ENCODE measurements at regions not wholly inside any gene's neighbourhood (a gene's known extent, or its start where the extent isn't known, plus 50 kb on each side); places are given as distances from the start of the nearest gene placed in this dataset.

DNA sequence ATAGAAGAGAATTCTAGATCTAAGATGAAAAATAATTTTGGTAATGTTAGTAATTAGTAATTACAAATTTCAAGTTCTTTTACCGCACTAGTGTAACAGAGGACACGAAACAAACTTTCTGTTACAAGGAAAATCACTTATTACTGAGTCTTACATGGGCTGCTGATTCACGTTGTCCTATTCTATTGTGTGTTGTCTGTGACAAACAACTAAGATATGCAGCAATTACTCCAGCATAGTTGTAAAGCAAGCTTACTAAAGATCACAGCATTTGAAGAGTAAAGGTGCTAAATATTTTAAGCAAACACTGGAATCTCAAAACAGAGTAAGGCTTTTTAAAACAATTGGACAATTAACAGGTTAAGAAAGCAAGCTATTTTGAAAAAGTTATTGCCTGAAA is 502.3 kb downstream of the KCNT2 start:
- no peak for TF ChIP-seq TCF4 (CRISPR knock-in tag; IDR thresholded peaks at IDR 0.05; ENCODE audit: borderline replicate concordance)
- TF ChIP-seq, protein P1, sequence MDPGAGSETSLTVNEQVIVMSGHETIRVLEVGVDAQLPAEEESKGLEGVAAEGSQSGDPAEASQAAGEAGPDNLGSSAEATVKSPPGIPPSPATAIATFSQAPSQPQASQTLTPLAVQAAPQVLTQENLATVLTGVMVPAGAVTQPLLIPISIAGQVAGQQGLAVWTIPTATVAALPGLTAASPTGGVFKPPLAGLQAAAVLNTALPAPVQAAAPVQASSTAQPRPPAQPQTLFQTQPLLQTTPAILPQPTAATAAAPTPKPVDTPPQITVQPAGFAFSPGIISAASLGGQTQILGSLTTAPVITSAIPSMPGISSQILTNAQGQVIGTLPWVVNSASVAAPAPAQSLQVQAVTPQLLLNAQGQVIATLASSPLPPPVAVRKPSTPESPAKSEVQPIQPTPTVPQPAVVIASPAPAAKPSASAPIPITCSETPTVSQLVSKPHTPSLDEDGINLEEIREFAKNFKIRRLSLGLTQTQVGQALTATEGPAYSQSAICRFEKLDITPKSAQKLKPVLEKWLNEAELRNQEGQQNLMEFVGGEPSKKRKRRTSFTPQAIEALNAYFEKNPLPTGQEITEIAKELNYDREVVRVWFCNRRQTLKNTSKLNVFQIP (CRISPR knock-in tag; IDR thresholded peaks at IDR 0.05; ENCODE audit: borderline replicate concordance, low read depth) = no peak
- no peak for TF ChIP-seq ARNTL (CRISPR knock-in tag; IDR thresholded peaks at IDR 0.05; ENCODE audit: borderline replicate concordance, low read depth)
- TF ChIP-seq TOX (CRISPR knock-in tag; IDR thresholded peaks at IDR 0.05; ENCODE audit: borderline replicate concordance) = no peak
- no peak for TF ChIP-seq ZFP3 (CRISPR knock-in tag; IDR thresholded peaks at IDR 0.05)
